Colon (tissue), 2 donors: ENCODE measurements at regions not wholly inside any gene's neighbourhood (a gene's known extent, or its start where the extent isn't known, plus 50 kb on each side); places are given as distances from the start of the nearest gene placed in this dataset.

Source experiments
- FAIRE-seq: peaks from 2 replicates; lab custom pipeline; 2012; peaks lifted over from hg19 to GRCh38; lab: Jason Lieb, UNC
- donor health status: control.
- donor health status: control.

DNA sequence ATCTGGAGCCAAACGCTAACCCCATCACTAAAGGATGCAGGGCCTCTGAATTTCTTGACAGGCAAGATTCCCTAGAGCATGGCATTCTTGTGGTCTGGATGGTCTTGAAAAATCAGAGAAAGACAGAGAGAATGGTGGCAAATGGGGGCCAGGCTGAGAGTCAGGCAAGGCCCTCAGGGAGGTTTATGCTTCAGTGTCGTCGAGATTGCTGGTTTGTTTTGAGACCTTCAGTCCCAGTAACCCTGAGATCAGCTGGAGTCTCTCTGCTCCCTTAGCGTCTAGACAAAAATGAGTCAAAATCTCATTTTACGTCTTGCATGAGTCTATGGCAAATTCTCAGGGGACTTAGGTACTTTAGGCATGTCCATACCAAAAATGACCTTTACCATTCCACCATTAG is 539.3 kb downstream of the SOX6 start:
- FAIRE-seq, result no peak

DNA sequence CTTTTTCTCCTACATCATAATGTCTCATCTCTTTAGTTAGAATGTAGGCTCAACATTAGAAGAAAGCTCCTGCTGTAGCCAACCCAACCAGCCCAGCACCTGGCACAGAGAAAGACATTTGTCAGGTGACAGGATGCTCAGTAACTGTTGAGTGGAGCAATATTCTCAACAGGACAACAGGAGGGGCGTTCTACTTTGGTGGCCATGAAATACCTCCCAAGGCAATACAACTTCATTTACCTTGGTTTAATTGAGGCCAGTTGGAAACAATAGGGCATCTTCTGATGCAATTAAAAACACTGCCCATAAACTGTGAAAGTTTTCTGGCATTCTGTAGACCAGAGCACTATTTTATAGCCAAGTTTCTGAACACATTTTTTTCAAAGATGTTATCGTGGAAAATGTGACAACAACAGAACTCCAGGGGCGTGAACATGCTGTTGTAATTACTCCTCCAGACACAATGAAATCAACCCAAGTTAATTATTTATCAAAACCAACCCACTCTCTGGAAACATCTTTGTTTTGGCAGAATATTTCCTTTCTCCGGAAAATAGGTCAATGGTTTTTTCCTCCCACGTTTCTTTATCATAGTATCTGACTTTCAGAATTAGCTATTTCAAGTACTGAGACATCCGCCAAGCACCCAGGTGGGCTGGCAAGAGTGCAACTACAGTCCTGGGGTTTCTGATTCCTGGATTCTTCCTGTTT is 538.1 kb downstream of the SOX6 start:
- peak; percentile 14 for FAIRE-seq

DNA sequence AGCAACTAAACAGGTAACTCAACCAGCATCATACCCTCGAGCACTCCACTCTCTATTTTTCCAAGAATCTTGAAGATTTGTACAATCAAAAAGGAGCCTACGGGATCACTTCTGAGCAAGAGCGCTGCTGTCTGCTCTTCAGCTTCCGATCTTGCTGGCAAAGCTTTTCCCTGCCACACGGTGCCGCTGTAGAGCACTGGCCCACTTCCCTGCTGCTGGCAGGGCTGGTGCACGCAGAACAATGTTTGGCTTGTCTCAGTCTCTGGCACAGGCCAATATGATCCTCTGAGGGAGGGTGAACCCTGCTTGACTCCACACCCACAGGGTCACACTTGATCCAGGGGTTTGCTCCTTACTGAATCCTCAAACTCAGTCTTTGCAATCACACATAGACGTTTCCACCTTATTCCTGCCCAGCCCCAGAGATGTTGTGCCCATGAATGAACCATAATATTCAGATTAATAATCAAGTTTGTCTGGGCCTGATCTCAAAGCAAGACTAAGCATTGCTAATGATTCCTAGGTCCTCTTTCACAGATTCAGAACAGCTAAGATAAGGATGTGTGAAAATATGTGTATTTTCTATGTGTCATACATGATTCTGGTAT is 536.6 kb downstream of the SOX6 start:
- FAIRE-seq, result no peak

- no peak for FAIRE-seq
Measured at GRCh38 chr11:15821451-15821850, 534.9 kb downstream of the SOX6 start.

- no peak for FAIRE-seq
Measured at GRCh38 chr11:15824060-15824459, 532.3 kb downstream of the SOX6 start.

DNA sequence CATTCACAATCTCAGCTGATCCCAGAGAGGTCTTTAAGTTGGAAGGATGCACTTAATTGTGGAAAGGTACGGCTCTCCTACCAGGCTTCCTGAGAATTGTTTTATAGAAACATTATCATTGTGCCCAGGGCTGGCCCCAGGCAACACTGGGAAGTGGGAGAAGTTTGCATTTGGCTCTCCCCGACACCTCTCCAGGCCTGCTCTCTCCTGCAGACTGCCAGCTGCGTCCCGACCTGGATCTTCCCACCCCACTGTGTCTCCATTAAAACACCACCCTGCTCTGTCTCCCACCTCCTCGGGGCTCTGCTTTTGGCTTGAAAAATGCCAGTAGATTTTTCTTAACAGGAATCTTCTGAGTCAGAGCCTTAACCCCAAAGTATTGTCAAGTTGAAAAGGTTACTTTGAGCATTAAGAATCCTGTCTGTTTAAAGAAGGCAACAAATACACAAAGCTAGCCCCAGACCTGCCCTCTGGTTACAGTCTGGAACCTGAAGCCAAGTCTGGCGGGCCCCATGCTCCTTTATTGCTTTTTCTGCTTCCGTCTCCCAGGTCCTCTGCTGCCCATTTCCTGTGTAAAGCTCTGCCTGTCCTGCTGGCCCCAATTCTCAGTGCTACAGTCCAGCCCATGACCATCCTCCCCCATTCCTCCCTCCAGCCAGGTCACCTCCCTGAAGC is 530.2 kb downstream of the SOX6 start:
- no peak for FAIRE-seq

DNA sequence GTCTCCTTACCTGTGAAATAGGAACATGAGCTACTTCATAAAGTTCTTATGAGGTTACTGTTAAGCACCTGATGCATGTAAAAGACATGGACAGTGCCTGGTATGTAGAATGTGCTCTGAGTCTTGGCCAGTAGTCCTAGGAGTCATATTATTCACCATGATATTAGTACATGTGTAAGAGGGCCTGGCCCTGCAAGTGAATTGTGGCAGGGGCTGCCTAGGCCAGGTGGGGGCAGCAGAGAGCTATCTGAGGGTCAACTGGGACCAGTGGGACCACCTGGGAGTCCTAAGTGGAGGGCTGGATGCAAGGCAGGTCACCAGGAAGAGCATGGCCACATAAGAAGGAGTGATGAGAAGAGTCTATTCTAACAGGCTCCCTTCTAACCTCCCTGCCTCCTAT is 529.5 kb downstream of the SOX6 start:
- no peak for FAIRE-seq

GRCh38 chr11:15828215-15828853 is 528.0 kb downstream of the SOX6 start:
- FAIRE-seq, result no peak

DNA sequence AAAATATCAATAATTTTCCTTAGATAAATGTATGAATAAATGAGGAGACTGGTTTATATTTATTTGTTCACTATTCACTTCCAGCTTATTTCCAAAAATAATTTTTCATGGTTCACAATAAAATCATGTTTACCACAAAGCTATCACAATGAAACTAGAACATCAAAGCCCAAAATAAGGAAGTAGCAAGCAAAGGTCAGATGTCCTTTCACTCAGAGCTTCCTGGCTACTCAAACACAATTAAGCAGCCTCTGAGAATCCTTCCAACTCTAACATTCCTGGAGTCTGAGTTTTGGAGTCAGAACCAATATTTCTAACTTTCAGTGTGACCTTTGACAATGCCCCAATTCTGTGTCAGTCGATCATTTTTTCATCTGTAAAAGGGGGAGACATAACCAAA is 527.0 kb downstream of the SOX6 start:
- no peak for FAIRE-seq

- FAIRE-seq, result no peak
Measured at GRCh38 chr11:15830741-15831428, 525.5 kb downstream of the SOX6 start.

- FAIRE-seq, result no peak
Measured at GRCh38 chr11:15835788-15836411, 520.4 kb downstream of the SOX6 start.

GRCh38 chr11:15836795-15837194 is 519.6 kb downstream of the SOX6 start:
- no peak for FAIRE-seq

DNA sequence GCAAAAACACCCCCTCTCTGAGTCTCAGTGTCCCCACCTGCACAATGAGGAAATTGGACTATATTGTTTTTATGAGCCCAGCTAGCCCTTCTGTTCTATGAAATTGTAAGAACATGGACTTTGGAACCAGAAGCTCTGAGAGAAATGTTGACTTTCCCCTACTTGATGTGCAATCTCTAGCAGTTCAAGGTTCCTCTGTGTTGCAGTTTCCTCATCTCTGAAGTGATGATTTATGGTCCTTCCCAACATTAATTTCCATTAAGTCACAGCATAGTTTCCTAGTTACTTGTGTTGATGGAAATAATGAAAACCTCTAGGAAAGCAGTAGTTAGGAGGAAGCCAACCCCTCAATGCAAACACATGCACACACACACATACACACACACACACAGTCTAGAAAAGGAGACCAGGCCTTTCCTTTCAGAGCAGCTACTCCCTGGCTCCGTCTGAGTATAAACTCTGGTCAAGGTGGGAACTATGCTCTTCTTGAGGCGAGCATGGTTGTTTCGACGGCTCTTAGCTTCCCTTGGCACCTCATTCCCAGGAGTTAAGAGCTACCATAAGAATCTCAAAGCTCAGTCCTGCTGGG is 518.4 kb downstream of the SOX6 start:
- no peak for FAIRE-seq

DNA sequence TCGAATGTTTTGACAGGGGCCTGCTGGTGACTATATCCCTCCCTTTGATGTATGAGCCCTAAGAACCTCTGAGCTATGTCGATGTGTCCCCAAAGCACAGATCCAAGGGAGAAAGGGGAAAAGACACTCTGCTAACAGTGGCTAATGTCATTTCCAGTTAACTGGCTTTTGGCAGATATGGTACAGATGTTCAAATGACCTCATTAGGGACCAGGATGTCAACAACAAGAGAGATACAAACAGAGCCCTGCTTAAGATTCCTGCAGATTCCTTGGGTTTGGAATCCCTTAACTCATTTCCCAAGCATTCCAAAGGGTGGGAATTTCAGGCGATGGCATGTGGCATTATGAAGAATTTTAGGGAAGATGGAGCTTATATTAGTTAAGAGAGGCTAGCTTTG is 517.3 kb downstream of the SOX6 start:
- FAIRE-seq, result no peak

GRCh38 chr11:15840966-15841365 is 515.4 kb downstream of the SOX6 start:
- no peak for FAIRE-seq

DNA sequence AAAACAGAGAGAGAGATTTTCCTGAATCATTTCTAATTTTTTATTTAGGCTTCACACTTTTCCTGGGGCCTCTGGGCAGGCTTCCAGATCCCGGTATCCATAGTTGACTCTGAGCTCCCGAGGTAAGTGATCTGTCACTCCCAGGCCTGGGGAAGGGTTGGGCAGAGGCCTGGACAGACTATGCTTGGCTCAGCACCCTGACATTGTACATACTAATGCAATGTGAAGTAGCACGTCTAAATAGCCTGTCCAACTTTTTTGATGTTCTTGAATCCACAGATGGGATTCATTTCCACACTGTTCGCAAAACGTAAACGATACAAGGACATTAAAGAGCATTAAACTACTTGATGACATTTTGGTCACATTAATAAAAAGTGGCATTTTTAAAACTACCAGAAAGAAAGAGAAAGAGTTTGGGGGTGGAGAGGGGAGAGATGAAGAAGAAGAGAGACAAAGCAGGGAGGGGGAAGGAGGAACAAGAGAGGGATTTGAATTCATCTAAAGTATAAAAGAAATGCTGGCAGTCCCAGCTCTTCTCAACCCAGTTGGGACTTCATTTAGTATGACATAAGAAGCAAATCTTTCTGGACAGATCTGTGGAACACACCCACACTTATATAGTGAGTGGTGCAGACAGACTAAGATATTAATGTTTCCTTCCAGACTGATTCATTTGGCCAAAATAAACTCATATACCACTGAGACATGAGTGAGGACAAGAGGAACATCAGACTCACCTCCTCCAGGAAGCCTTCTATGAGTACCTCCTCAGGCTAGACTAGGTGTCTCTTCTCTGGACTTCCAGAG is 514.2 kb downstream of the SOX6 start:
- no peak for FAIRE-seq

DNA sequence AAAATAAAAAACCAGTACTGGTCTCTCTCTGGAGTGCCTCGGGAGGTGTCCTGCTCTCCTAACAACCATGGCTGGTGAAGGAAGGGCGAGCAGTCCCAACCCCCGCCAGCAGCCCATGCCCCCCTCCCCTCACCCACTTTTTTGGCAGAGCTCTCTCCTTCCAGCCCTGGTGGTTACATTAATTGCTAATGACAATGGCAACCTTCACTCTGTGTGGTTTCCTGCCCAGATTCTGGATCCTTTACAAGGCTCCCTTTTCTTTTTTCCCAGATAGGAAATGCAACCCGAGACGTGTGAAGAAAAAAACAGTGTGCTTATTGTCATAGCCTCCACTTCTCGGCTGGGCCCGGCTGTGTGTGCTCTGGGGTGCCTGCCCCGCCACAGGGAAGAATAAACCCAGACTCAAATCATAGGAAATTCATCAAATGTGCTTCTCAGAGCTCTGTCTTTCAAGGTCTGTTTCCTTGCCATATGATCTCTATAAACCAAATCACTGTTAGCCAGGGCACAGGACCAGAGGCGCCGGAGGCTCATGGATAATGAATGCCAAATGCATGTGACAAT is 513.0 kb downstream of the SOX6 start:
- no peak for FAIRE-seq

DNA sequence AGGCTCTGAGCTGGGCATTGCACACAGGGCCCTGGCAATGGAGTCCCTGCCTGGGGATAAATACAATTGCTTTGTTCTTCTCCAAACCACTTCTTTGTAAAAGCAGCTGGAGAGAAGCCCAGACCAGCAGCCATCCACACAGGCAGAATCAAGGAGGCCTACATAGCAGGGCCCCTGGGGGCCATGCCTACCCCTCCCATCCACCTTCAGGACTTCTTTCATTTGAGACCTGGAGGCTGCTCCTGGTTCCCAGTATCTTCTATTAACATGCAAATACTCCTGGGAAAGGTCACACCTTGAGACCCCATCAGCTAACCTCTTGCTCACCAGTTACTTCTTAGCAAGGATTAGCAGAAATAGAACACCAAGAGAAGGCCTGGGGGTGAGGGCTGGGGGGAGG is 511.1 kb downstream of the SOX6 start:
- no peak for FAIRE-seq

DNA sequence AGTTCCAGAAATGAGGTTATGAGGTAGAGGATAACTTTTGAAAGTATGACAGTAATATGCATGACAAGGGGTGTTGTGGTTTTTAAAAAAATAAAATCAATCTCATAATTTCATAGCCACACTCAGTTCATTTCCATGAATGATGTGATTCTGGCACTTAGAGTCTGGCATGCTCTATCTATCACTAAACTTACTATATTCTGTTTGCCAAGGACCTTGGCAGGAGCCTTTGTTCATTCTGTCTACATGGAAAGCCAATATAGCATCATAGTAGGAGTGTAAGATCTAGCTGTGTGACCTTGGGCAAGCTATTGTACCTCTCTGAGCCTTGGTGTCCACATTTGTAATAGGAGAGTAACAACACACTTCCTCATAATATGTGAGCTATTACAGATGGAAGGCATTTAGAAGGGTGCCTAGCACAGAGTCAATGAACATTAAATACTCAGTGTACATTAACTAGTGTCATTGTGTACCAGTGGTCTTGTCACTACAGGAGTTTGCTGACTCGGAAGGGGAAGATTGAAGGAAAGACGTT is 507.6 kb downstream of the SOX6 start:
- FAIRE-seq, result no peak

DNA sequence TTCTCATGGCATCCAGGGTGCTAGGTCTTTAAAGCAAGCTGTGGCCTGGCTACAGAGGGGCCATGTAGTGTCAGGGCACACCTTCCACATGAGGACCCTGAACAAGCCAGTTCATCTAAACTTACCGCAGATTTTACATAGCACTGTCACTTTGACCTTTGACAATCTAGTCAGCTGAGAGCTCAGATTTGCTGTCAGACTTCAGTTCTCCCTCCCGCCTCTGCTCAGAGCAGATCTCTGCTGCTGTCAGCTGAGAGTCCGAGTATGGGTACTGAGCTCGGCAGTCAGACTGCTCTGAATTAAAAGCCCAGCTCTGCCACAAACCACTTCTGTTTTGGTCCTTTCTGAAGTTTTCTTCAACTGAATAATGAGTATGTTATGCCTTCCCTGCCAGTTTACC is 507.1 kb downstream of the SOX6 start:
- FAIRE-seq, result no peak
